ENCODE measurements at regions not wholly inside any gene's neighbourhood (a gene's known extent, or its start where the extent isn't known, plus 50 kb on each side); places are given as distances from the start of the nearest gene placed in this dataset.

DNA sequence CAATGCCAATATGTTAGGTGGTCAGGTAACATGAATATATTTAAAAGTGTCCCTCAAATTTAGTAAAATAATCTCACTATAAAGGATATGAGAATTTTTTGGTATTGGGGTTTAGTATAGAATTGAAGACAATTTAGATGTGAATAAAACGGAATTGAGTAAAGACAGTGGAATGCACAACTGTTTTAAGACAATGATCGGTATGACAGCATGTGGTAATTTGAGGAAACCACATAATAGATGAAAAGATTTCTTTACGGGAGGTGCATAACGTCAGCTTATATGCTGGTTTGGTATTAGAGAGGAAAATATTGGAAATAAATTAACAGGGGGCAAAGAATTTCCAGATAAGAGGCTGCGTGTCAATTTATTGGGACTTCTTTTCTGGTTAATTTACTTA lies 1043.2 kb downstream of the CDH18 start:
- H3K4me3 Mint-ChIP-seq (ENCODE audit: unreplicated experiment), result no peak overlapping the region
- no peaks in the 10 kb centered on the region for H3K4me1 Mint-ChIP-seq (ENCODE audit: low read depth, unreplicated experiment)
- H3K36me3 Mint-ChIP-seq (ENCODE audit: unreplicated experiment), result no peaks in the 10 kb centered on the region
- H3K9me3 Mint-ChIP-seq (ENCODE audit: unreplicated experiment), result no peaks in the 10 kb centered on the region
- no peak for DNase-seq
- no peaks in the 10 kb centered on the region for H3K27me3 Mint-ChIP-seq (ENCODE audit: unreplicated experiment)
- TF ChIP-seq CTCF (IDR thresholded peaks at IDR 0.05; ENCODE audit: partially characterized antibody, unreplicated experiment), result no peak
- H3K27ac Mint-ChIP-seq (ENCODE audit: unreplicated experiment), result no peak overlapping the region

GRCh38 chr5:18954239-18954638 lies 1033.8 kb downstream of the CDH18 start:
- no peaks in the 10 kb centered on the region for H3K4me1 Mint-ChIP-seq (ENCODE audit: low read depth, unreplicated experiment)
- H3K27me3 Mint-ChIP-seq (ENCODE audit: unreplicated experiment), result no peaks in the 10 kb centered on the region
- no peaks in the 10 kb centered on the region for H3K36me3 Mint-ChIP-seq (ENCODE audit: unreplicated experiment)
- no peak for DNase-seq
- peaks cover 2% of the 10 kb centered on the region for H3K9me3 Mint-ChIP-seq (ENCODE audit: unreplicated experiment)
- no peak overlapping the region for H3K27ac Mint-ChIP-seq (ENCODE audit: unreplicated experiment)
- no peak for TF ChIP-seq CTCF (IDR thresholded peaks at IDR 0.05; ENCODE audit: partially characterized antibody, unreplicated experiment)
- no peak overlapping the region for H3K4me3 Mint-ChIP-seq (ENCODE audit: unreplicated experiment)

DNA sequence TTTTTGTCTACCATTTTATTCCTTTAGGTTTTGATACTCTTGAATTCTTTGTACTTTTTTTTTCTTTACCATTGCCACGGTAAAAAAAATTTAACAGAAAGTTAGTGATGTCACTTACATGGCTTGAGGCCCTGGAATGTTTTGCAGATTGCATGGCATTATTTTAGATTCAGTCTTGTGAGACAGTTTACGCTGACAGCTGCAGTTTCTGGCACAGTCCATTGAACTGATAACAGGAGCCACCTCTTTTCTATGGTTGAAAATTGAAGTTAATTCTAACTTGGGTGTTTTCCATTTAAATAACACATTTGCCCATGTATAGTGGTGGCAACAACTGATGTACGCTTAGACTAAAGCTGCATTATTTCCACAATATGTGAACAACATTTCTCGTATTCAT lies 1028.5 kb downstream of the CDH18 start:
- DNase-seq, result no peak
- no peak for TF ChIP-seq CTCF (IDR thresholded peaks at IDR 0.05; ENCODE audit: partially characterized antibody, unreplicated experiment)
- Mint-ChIP-seq H3K27ac (ENCODE audit: unreplicated experiment) (no peak overlapping the region), H3K9me3 (ENCODE audit: unreplicated experiment) (no peaks in the 10 kb centered on the region), H3K36me3 (ENCODE audit: unreplicated experiment) (no peaks in the 10 kb centered on the region), H3K4me3 (ENCODE audit: unreplicated experiment) (no peak overlapping the region), H3K27me3 (ENCODE audit: unreplicated experiment) (no peaks in the 10 kb centered on the region), H3K4me1 (ENCODE audit: low read depth, unreplicated experiment) (no peaks in the 10 kb centered on the region)

GRCh38 chr5:18961234-18961633 lies 1026.8 kb downstream of the CDH18 start:
- H3K4me1 Mint-ChIP-seq (ENCODE audit: low read depth, unreplicated experiment), result no peaks in the 10 kb centered on the region
- TF ChIP-seq CTCF (IDR thresholded peaks at IDR 0.05; ENCODE audit: partially characterized antibody, unreplicated experiment), result no peak
- H3K36me3 Mint-ChIP-seq (ENCODE audit: unreplicated experiment), result no peaks in the 10 kb centered on the region
- H3K27ac Mint-ChIP-seq (ENCODE audit: unreplicated experiment), result no peak overlapping the region
- no peak for DNase-seq
- no peaks in the 10 kb centered on the region for H3K9me3 Mint-ChIP-seq (ENCODE audit: unreplicated experiment)
- no peak overlapping the region for H3K4me3 Mint-ChIP-seq (ENCODE audit: unreplicated experiment)
- H3K27me3 Mint-ChIP-seq (ENCODE audit: unreplicated experiment), result no peaks in the 10 kb centered on the region

GRCh38 chr5:18965893-18966292 lies 1022.1 kb downstream of the CDH18 start:
- H3K4me1 Mint-ChIP-seq (ENCODE audit: low read depth, unreplicated experiment), result no peaks in the 10 kb centered on the region
- H3K27ac Mint-ChIP-seq (ENCODE audit: unreplicated experiment), result no peak overlapping the region
- TF ChIP-seq CTCF (IDR thresholded peaks at IDR 0.05; ENCODE audit: partially characterized antibody, unreplicated experiment), result no peak
- no peak overlapping the region for H3K4me3 Mint-ChIP-seq (ENCODE audit: unreplicated experiment)
- DNase-seq, result no peak
- no peaks in the 10 kb centered on the region for H3K36me3 Mint-ChIP-seq (ENCODE audit: unreplicated experiment)
- no peaks in the 10 kb centered on the region for H3K9me3 Mint-ChIP-seq (ENCODE audit: unreplicated experiment)
- no peaks in the 10 kb centered on the region for H3K27me3 Mint-ChIP-seq (ENCODE audit: unreplicated experiment)

Data from glutamatergic neuron (in vitro differentiated cells).